ENCODE measurements at regions not wholly inside any gene's neighbourhood (a gene's known extent, or its start where the extent isn't known, plus 50 kb on each side); places are given as distances from the start of the nearest gene placed in this dataset.

DNA sequence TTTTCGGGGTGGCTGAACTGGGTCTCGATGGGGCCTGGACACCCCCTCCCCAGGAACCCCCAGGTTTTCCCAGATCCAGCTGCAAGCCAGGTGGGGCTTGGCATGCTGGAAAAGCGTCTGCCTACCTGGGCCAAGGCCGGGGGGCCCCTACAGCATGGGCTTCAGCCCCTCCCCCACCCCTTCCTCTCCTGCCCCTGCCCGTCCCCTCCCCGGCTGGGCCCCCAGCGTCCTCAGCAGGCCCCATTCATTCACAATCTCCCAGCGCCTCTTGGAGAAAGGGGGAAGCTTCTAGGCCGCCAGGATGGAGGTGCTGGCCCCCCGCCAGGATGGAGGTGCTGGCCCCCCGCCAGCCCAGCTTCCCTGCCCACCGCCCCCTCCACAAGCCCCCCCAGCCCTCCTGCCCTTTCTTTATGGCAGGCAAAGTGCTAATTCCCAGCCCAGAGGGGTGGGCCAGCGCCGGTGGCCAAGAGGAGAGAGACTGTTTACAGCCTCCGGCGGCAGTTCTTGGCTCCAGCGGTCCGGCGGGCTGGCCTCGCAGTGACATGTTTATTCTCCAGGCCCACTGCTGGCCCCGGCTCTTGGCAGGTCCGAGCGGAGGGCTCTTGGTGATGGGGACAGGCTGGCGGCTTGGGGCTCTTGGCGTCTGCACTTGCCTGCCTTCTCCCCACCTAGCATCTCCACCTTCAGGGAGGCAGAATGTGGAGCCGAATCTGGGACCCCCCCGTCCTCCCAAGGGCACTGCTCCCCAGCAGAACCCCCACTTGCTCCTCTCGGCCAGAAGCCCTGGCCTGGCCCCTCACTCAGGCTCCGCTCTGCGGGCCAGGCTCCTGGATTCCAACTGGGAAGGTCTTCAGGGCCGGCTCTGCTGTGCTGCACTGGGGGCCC lies 94.4 kb upstream of the CIBAR2 start:
- Histone ChIP-seq H3K4me1 (peaks cover 34 to 55% of the 10 kb centered on the region in 2 donors), H3K27me3 (no peaks in the 10 kb centered on the region), H3K27ac (peak overlapping the region in 2 of 3 donors; percentile 12 to 41), H3K9me3 (no peaks in the 10 kb centered on the region), H3K4me3 (replicated peaks in 1 of 3) (no peak overlapping the region), H3K36me3 (no peaks in the 10 kb centered on the region)
- 3 to 40% methylated on average over 10 to 15 of the region's 31 CpGs for WGBS, 2 donors
- peak; percentile 67 to 73 for DNase-seq
- TF ChIP-seq, protein P1, sequence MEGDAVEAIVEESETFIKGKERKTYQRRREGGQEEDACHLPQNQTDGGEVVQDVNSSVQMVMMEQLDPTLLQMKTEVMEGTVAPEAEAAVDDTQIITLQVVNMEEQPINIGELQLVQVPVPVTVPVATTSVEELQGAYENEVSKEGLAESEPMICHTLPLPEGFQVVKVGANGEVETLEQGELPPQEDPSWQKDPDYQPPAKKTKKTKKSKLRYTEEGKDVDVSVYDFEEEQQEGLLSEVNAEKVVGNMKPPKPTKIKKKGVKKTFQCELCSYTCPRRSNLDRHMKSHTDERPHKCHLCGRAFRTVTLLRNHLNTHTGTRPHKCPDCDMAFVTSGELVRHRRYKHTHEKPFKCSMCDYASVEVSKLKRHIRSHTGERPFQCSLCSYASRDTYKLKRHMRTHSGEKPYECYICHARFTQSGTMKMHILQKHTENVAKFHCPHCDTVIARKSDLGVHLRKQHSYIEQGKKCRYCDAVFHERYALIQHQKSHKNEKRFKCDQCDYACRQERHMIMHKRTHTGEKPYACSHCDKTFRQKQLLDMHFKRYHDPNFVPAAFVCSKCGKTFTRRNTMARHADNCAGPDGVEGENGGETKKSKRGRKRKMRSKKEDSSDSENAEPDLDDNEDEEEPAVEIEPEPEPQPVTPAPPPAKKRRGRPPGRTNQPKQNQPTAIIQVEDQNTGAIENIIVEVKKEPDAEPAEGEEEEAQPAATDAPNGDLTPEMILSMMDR (IDR thresholded peaks at IDR 0.05) = no peak
- no peak for TF ChIP-seq POLR2A (IDR thresholded peaks at IDR 0.05)
- intact Hi-C loops (cut with DNase I) = no loop called here

DNA sequence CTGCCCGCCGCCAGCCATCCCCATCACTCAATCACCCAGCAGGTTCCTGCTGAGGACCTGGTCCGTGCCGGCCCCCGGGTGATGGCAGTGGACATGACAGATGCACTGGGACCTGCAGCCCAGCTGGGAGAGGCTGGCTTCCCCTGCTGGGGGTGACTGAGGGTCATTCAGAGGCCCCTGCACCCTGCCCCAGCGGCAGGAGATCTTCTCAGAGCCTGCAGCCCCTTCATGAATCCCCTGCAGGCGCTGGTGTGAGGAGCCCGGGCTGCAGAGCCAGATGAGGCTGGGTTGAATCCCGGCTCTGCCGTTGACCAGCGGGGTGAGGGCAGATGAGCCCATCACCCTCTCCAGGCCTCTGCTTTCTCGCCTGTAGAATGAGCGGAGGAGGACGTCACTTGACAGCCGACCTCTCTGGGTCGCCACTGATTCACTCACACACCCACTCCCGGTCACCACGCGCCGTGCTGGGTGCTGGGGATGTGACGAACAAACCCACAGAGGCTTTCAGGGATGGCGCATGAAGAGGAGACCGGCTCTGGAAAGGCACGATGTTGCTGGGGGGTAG lies 95.2 kb upstream of the CIBAR2 start:
- peaks cover 42 to 55% of the 10 kb centered on the region in 2 donors for H3K4me1 ChIP-seq
- H3K4me3 ChIP-seq (replicated peaks in 1 of 3) = no peak overlapping the region
- WGBS, 2 donors = 87 to 91% methylated on average over 10 to 22 of the region's 24 CpGs
- H3K36me3 ChIP-seq = no peaks in the 10 kb centered on the region
- no peaks in the 10 kb centered on the region for H3K9me3 ChIP-seq
- TF ChIP-seq, protein P1 (IDR thresholded peaks at IDR 0.05) = no peak
- no peak for TF ChIP-seq POLR2A (IDR thresholded peaks at IDR 0.05)
- H3K27ac ChIP-seq = peak overlapping the region in 1 of 3 donors; percentile 12
- DNase-seq = no peak
- H3K27me3 ChIP-seq = no peaks in the 10 kb centered on the region
- intact Hi-C loops (cut with DNase I) = no loop called here

DNA sequence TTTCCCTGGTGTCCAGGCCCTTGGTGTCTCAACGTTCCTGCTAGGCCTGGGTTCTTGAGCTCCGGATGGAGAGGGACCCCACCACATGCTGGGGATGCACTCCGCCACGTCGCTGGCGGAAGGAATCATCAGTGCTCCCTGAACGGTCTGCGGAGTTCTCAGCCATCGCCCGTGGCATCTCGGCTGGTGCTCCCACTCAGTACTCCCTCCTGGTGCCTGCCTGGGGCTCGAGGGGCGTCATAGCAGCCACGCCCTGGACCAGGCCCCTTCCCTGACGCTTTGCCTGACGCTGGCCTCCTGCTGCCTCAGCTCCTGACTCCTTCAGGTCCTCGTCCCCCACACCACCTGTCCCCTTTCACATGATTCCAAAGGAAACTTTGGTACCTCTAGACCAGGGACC lies 95.9 kb upstream of the CIBAR2 start:
- H3K4me1 ChIP-seq = peaks cover 47 to 53% of the 10 kb centered on the region in 2 donors
- H3K9me3 ChIP-seq = no peaks in the 10 kb centered on the region
- no peak for DNase-seq
- H3K27ac ChIP-seq = no peak overlapping the region
- no peaks in the 10 kb centered on the region for H3K36me3 ChIP-seq
- intact Hi-C loops (cut with DNase I) = no loop called here
- no peaks in the 10 kb centered on the region for H3K27me3 ChIP-seq
- no peak overlapping the region for H3K4me3 ChIP-seq (replicated peaks in 1 of 3)
- WGBS, 2 donors = 95 to 96% methylated on average over 17 of the region's 17 CpGs
- TF ChIP-seq POLR2A (IDR thresholded peaks at IDR 0.05) = no peak
- TF ChIP-seq, protein P1 (IDR thresholded peaks at IDR 0.05) = no peak

DNA sequence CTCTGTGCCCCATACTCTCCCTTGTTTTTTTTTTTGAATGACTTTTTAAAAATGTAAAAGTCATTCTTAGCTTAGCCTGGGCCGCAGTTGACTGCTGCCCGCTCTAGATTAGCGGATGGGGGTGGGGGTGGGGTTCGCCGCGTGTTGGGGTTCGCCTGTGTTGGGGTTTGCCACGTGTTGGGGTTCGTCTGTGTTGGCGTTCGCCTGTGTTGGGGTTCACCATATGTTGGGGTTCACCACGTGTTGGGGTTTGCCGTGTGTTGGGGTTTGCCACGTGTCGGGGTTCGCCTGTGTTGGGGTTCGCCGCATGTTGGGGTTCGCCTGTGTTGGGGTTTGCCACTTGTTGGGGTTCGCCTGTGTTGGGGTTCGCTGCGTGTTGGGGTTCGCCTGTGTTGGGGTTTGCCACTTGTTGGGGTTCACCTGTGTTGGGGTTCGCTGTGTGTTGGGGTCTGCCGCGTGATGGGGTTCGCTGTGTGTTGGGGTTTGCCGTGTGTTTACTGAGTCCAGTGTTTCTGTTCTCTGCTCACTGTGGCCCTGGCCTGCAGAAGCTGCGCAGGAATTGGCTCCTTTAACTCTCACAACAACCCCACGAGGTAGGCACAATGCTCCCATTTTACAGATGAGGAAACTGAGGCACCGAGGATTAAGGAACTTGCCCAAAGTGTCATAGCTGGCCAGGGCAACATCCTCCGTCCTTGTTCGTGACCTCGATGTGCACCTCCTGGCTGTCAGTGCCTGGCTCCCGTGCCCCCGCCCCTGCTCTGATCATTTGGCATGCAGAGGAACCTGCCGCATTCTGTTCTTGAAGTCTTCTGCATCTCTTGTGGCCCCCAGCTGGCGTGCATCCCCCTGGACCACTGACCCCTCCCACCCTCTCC lies 96.6 kb upstream of the CIBAR2 start:
- Histone ChIP-seq H3K27ac (no peak overlapping the region), H3K36me3 (no peaks in the 10 kb centered on the region), H3K27me3 (no peaks in the 10 kb centered on the region), H3K9me3 (no peaks in the 10 kb centered on the region), H3K4me3 (replicated peaks in 1 of 3) (no peak overlapping the region), H3K4me1 (peaks cover 54 to 57% of the 10 kb centered on the region in 2 donors)
- intact Hi-C loops (cut with DNase I) = no loop called here
- TF ChIP-seq, protein P1 (IDR thresholded peaks at IDR 0.05) = no peak
- TF ChIP-seq POLR2A (IDR thresholded peaks at IDR 0.05) = no peak
- DNase-seq = no peak
- WGBS, 2 donors = 92 to 96% methylated on average over 33 to 38 of the region's 38 CpGs

All from thyroid gland (tissue), 4 donors.